Adrenal gland (tissue), 9 donors: ENCODE measurements at regions not wholly inside any gene's neighbourhood (a gene's known extent, or its start where the extent isn't known, plus 50 kb on each side); places are given as distances from the start of the nearest gene placed in this dataset.

Source experiments
- DNase-seq, 7 donors: peaks; one replicate each; pipeline ENCODE4 v3.0.0-alpha.2; 2019 to 2020
- H3K27ac ChIP-seq, 5 donors: fragments of 200-600 bp; sonication (generic) in 4 of 5; 1 replicate in 3 of 5; 2 replicates in 2 of 5; pipeline versions ENCODE4 v1.5.1 to v1.8.0; 2016 to 2020; ENCODE audit warnings: mild to moderate bottlenecking in 1 of 5
- H3K27me3 ChIP-seq: fragments of 200-600 bp; 2 replicates; pipeline ENCODE4 v1.8.0; 2021
- H3K36me3 ChIP-seq, 2 donors: fragments of 200-600 bp; replicated peaks in 1 of 2; 1 replicate in 1 of 2; 2 replicates in 1 of 2; pipeline versions ENCODE4 v1.5.1 to v1.8.0; 2018 to 2022
- H3K4me1 ChIP-seq, 2 donors: fragments of 200-600 bp; replicated peaks in 1 of 2; 1 replicate in 1 of 2; 2 replicates in 1 of 2; pipeline versions ENCODE4 v1.5.1 to v1.8.0; 2018 to 2021
- H3K4me3 ChIP-seq, 4 donors: fragments of 200-600 bp; sonication (generic) in 3 of 4; one replicate each; pipeline ENCODE4 v1.5.1; 2016 to 2018
- H3K9me3 ChIP-seq, 3 donors: fragments of 200-600 bp; sonication (generic) in 1 of 3; replicated peaks in 1 of 3; 1 replicate in 2 of 3; 2 replicates in 1 of 3; pipeline versions ENCODE4 v1.5.1 to v1.8.0; 2016 to 2021
- POLR2A ChIP-seq, 2 donors: fragments of 450-650 bp; IDR thresholded peaks; one replicate each; pipeline ENCODE4 v1.6.1; 2017; ENCODE audit warnings: antibody characterized with exemption in 2 of 2, mild to moderate bottlenecking in 2 of 2, moderate library complexity in 1 of 2
- WGBS, 4 donors: extraction: QIAGEN DNeasy Blood & Tissue Kit in 2 of 4; methylation state at CpG; one replicate each; pipeline versions ENCODE4 v1.1.5 to v1.1.7; 2013 to 2017; 5-methylcytosine and 5-hydroxymethylcytosine counted together
- intact Hi-C, 2 donors: fragments of 100-400 bp; cut with DNase I; formaldehyde crosslinking; loops; one replicate each; pipeline versions ENCODE4 v1.14.1 to v1.15.0; 2022 to 2023
- TF ChIP-seq, protein P1 (sequence below), 6 experiments: fragments of 450-650 bp in 4 of 6; fragments of 200-600 bp in 2 of 6; sonication (generic) in 1 of 6; IDR thresholded peaks; 1 replicate in 5 of 6; 2 replicates in 1 of 6; pipeline versions ENCODE4 v1.5.1 to v1.8.0; 2016 to 2021; ENCODE audit warnings: antibody characterized with exemption in 6 of 6, mild to moderate bottlenecking in 2 of 6, moderate library complexity in 1 of 6
- donor health status: healthy with polysubstance abuse.
- donor health status: Bipolar disorder and iron deficiency.
- donor health status: DM: yes; HTN: yes; CAD: no.
- donor health status: DM: no; HTN: no; CAD: no.
- donor health status: DM: no; HTN: no; CAD: no.

DNA sequence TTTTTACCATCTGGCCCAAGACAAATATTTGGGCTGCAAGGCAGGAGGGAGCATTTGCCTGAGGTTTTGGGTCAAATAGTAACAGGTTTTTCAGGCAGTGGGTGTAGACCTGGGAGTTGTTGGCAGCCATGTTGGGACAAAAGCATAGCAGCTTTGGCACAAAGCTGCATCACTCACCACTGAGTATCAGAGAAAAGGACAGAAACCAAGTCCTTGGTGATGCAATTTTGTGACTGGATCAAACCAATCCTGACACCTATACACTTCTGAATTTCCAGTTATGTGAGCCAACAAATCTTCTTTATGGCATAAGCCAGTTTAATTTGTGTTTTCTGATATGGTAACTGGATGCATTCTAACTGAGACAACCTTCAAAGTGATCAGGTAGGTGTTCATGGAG lies 144.8 kb upstream of the KRR1 start:
- no peak for TF ChIP-seq POLR2A (IDR thresholded peaks at IDR 0.05)
- TF ChIP-seq, protein P1, sequence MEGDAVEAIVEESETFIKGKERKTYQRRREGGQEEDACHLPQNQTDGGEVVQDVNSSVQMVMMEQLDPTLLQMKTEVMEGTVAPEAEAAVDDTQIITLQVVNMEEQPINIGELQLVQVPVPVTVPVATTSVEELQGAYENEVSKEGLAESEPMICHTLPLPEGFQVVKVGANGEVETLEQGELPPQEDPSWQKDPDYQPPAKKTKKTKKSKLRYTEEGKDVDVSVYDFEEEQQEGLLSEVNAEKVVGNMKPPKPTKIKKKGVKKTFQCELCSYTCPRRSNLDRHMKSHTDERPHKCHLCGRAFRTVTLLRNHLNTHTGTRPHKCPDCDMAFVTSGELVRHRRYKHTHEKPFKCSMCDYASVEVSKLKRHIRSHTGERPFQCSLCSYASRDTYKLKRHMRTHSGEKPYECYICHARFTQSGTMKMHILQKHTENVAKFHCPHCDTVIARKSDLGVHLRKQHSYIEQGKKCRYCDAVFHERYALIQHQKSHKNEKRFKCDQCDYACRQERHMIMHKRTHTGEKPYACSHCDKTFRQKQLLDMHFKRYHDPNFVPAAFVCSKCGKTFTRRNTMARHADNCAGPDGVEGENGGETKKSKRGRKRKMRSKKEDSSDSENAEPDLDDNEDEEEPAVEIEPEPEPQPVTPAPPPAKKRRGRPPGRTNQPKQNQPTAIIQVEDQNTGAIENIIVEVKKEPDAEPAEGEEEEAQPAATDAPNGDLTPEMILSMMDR (IDR thresholded peaks at IDR 0.05) = no peak
- Histone ChIP-seq H3K36me3 (no peaks in the 10 kb centered on the region), H3K27ac (no peak overlapping the region), H3K4me1 (peaks cover 0 to 25% of the 10 kb centered on the region in 2 donors), H3K9me3 (no peaks in the 10 kb centered on the region), H3K4me3 (no peak overlapping the region), H3K27me3 (no peaks in the 10 kb centered on the region)
- DNase-seq = no peak
- intact Hi-C loops = no loop called here

DNA sequence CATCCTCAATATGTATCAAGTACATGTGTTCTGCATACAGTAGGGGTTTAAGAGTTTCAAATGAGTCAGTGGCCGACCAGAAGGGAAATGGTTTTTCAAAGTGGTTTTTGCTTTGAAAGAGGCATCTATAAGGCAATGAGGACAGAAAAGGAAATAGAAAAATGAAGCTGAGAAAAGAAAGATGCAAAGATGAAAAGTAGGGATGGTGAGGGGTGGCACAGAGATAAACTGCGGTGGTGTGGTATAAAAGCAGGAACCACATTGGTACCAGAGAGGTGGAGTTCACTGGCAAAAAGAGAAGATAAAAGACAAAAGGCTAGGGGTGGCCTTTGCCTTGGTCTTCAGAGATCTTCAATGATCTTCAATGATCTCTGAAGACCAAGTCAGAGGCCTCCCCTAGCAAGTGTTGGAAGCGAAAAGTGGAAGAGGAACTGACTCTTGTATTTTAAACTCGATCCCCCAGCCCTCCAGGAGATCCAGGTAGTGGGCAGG lies 144.0 kb upstream of the KRR1 start:
- no peaks in the 10 kb centered on the region for H3K9me3 ChIP-seq
- no peak overlapping the region for H3K27ac ChIP-seq
- no peaks in the 10 kb centered on the region for H3K27me3 ChIP-seq
- TF ChIP-seq, protein P1 (IDR thresholded peaks at IDR 0.05) = no peak
- no peak for TF ChIP-seq POLR2A (IDR thresholded peaks at IDR 0.05)
- no peaks in the 10 kb centered on the region for H3K36me3 ChIP-seq
- 92 to 97% (median 92%) methylated on average over 4 of the region's 4 CpGs for WGBS, 4 donors
- peaks cover 0 to 19% of the 10 kb centered on the region in 2 donors for H3K4me1 ChIP-seq
- intact Hi-C loops = no loop called here
- H3K4me3 ChIP-seq = no peak overlapping the region
- DNase-seq = no peak

DNA sequence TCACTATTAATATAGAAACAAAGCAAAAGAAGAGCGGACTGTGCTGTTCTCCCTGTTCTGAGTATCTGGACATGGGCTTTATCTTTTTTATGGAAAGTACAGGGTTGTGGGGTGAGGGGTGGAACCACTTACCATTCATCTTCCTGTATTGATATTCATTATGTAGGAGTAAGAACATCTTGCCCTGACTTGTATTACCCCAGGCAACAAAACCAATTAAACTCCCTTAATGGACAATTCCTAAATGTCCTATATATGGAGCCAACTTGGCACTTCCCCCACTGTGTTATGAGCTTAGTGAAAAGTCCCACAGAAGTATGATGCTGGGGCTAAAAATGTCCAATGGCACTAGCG lies 139.9 kb upstream of the KRR1 start:
- DNase-seq = no peak
- 70 to 82% (median 80%) methylated on average over 2 of the region's 2 CpGs for WGBS, 4 donors
- H3K27me3 ChIP-seq = no peaks in the 10 kb centered on the region
- intact Hi-C loops = no loop called here
- peak overlapping the region in 2 of 5 donors; percentile 6 to 19 for H3K27ac ChIP-seq
- no peaks in the 10 kb centered on the region for H3K9me3 ChIP-seq
- H3K4me1 ChIP-seq = no peaks in the 10 kb centered on the region
- H3K4me3 ChIP-seq = no peak overlapping the region
- no peaks in the 10 kb centered on the region for H3K36me3 ChIP-seq
- TF ChIP-seq, protein P1 (IDR thresholded peaks at IDR 0.05) = no peak
- TF ChIP-seq POLR2A (IDR thresholded peaks at IDR 0.05) = no peak

DNA sequence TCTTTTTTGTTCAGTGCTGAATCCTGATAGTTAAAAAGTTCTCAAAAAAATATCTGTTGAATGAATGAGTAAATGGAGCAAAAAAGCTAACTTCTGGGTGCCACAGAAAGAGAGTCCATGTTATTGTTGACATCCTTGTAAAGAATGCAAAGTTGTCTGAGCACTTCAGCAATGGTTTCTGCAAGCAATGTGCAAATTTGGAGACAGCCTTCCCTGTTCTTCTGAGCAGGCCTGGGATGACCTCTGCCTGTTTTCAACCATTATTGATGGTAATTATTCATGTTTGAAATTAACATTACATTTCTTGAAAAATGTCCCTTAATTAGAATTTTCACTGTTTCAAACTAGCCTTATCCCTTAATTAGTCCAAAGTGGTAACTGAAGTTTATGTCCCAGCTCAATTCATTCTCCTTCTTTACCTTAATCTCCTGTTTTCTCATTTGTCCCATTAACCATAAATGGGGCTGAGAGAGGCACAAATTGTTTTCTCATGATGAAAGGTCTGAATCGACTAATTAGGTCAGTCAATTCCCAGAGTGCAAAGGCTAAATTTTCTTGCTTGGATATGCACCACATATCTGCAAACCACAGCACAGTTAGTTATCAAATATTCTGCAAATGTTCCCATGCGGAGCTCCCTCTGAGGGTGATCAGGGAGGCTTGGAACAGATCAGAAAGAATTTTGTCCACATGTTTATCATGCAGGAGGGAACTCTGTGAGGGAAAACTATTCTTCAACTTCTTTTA lies 139.4 kb upstream of the KRR1 start:
- DNase-seq = no peak
- 60 to 76% (median 67%) methylated on average over 2 of the region's 2 CpGs for WGBS, 4 donors
- Histone ChIP-seq H3K4me1 (no peaks in the 10 kb centered on the region), H3K27ac (peak overlapping the region in 3 of 5 donors; percentile 12 to 27 (median 19)), H3K4me3 (no peak overlapping the region), H3K27me3 (no peaks in the 10 kb centered on the region), H3K9me3 (no peaks in the 10 kb centered on the region), H3K36me3 (no peaks in the 10 kb centered on the region)
- intact Hi-C loops = no loop called here
- TF ChIP-seq, protein P1 (IDR thresholded peaks at IDR 0.05) = no peak
- no peak for TF ChIP-seq POLR2A (IDR thresholded peaks at IDR 0.05)
